DND-41 (cell line): ENCODE measurements at regions not wholly inside any gene's neighbourhood (a gene's known extent, or its start where the extent isn't known, plus 50 kb on each side); places are given as distances from the start of the nearest gene placed in this dataset.

Source experiments
- CTCF ChIP-seq: IDR thresholded peaks from 2 replicates; pipeline ENCODE4 v1.5.1; 2012; ENCODE audit warnings: borderline replicate concordance, low read length, moderate library complexity, mild to moderate bottlenecking; ENCODE audit not compliant: poor library complexity, severe bottlenecking; ENCODE audit errors: extremely low read depth
- EZH2 ChIP-seq: IDR thresholded peaks from 3 replicates; pipeline ENCODE4 v1.6.1; 2012; ENCODE audit warnings: borderline replicate concordance, low read depth, mild to moderate bottlenecking, moderate library complexity, low read length, inconsistent platforms; ENCODE audit not compliant: severe bottlenecking

GRCh38 chr6:14290041-14290771 is 172.6 kb downstream of the CD83 start:
- no peak for TF ChIP-seq CTCF
- TF ChIP-seq EZH2 = no peak
